Epidermal melanocyte (primary cell): ENCODE measurements at regions not wholly inside any gene's neighbourhood (a gene's known extent, or its start where the extent isn't known, plus 50 kb on each side); places are given as distances from the start of the nearest gene placed in this dataset.
A peak's percentile ranks its signal among the peaks of the same experiment; 100 is the strongest.

Source experiments
- DNase-seq: peaks from one replicate; pipeline ENCODE4 v3.0.0; 2011; ENCODE audit warnings: low spot score; ENCODE audit not compliant: insufficient read length

DNA sequence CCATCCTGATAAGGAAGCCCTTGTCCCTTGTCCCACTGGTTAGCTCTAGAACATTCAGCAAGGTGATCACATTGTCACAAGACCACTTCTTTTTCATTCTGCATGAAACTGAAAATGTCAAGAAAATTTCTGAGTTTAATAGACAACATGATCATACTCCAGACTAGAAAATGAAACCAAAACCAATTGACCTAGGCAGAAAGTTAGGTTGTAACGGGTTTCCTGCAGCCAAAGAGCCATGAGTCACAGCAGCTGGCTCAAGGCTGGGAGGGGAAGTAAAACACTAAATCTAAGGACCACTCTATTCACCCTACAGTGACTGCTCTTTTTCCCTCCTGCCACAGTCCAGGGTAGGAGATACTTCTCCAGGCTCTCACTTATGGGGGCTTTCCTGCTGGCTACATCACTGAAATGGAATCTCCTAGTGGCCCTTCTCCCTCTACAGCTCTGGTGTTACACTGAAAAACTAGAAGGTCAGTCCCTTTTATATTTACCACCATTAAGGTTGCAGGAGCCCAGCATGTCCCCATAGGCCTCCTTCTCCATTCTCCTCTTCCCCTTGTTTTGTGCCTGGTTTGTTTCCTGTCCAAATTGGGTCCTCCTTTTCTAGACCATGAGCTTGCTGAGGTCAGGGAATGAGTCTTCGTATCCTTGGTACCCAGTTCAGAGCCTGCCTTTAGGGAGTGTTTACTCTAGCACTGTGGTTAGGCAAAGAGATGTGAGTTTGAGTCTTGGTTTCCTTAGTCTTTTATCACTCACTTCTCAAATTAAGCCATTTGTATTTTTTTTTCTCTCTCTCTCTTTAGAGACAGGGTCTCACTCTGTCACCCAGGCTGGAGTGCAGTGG, 236.5 kb upstream of the JUN start:
- DNase-seq = peak; percentile 57

DNA sequence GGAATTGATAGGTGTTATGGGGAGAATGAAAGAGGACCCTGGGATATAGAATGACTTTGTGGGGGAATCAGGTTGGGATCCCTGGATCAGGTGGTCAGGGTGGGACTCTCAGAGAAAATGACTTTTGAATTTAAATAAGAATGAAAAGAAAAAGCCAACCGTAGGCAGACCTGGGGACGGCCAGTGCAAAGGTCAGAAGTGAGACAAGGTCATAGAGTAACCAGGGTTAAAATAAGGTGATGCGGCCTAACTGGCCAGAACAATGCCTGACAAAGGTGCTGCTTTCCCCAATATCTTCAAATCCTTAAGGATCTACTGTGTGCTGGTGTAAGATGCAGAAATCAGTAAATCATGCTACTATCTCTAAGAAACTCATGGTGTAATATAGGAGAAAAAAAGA, 238.4 kb upstream of the JUN start:
- no peak for DNase-seq

DNA sequence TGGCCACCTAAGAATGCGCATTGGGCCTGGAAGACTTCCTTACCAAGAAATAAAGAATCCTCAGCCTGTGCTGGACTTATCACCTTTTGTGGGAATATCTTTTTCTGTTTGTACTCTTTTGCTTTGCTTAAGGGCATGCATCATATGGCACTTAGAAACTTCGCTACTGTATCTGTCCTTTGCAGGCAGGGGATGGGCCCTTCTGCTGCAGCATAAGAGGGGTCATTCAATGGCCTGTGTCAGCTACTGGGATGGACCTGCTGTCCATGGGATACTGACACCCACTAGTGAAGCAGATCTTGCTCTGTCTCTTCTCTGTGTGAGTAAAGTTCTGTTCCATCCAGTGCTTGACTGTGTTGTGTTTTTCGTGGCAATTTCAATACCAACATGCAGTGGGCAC, 239.0 kb upstream of the JUN start:
- DNase-seq = no peak

DNA sequence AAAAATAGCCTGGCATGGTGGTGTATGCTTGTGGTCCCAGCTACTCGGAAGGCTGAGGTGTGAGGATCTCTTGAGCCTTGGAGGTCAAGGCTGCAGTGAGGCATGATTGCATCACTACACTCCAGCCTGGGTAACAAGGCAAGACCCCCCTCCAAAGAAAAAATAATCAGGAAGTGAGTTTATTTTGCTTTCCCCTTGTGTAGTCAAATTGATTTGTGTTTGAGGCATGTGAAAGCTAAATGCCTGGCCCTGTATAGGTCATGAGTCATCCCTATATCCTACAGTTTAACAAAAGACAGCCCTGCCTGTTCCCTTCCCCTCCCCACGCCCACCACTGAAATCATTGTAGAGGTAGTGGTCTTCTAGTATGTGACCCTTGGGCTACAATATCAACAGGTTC, 241.4 kb upstream of the JUN start:
- no peak for DNase-seq

DNA sequence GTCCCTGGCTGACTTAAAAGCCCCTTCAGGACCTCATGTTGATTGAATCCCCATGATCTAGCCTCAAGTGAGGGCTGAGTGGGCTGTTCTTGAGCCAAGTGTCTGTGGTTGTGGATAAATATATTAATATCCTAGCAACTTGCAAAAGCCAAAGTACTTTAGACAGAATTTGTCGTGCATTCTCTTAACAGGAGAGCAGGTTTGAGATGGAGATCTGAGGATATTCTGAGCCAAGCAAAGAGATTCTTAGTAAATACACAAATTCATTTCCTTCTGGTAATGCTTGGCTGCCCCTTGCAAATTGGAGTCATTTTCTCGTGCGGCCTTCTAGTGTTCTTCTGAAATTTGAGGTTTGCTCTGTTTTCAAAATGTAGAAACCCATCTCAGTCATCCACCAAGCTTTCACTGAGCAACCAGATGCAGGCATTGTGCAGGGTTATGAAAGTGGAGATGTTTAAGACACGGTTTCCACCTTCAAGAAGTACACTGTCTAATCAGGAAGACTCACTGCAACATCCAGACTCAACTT, 242.1 kb upstream of the JUN start:
- no peak for DNase-seq

DNA sequence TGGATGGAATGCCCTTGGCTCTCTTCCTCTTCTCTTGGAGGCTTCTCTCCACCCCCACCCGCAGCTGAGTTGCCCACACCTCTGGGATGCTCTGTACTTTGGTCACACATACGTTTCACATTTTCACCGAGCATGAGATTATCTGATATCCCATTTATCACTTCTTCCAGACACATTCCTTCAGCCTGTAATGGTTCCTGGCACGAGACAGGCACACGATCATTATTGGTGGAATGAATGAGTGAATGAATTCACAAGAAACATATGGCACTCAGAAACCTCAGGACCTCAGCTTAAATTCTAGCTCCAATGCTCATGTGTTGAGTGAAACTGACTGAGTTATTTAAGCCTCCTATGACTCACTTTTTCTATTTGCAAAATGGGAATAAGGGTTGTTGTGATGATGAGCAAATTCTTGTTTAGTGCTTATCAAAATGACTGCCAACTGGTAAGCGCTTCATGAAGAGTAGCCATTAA, 242.7 kb upstream of the JUN start:
- DNase-seq = no peak

DNA sequence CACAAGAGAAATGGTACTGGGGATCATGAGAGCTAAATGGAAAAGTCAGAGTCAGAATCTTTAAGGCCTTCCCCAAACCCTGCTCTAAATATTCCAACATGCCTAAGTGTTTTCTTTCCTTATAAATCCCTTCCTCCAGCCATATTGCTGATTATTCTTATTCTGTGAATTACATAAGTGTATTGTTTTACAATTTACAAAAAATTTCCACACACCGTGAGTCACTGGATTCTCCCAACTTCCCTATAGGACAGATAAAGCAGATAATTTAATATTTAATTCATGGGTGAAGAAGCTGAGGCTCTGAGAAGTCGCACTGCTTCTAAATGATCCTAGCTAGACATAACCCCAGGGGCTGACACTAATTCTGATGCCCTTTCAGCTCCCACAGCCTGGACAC, 243.3 kb upstream of the JUN start:
- no peak for DNase-seq

DNA sequence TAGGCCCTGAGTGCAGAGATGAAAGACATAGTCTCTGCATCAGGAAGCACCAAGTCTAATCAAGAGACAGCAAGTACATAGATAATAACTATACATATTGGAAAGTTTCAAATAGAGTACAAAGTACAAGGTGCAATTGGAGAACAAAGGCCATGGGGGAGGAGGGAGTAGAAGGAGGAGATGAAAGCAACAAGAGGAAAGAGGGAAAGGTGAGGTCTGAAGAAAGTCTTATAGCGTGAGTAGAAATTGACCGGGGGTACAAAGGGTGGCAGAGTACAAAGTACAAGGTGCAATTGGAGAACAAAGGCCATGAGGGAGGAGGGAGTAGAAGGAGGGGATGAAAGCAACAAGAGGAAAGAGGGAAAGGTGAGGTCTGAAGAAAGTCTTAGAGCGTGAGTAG, 244.2 kb upstream of the JUN start:
- DNase-seq = no peak

DNA sequence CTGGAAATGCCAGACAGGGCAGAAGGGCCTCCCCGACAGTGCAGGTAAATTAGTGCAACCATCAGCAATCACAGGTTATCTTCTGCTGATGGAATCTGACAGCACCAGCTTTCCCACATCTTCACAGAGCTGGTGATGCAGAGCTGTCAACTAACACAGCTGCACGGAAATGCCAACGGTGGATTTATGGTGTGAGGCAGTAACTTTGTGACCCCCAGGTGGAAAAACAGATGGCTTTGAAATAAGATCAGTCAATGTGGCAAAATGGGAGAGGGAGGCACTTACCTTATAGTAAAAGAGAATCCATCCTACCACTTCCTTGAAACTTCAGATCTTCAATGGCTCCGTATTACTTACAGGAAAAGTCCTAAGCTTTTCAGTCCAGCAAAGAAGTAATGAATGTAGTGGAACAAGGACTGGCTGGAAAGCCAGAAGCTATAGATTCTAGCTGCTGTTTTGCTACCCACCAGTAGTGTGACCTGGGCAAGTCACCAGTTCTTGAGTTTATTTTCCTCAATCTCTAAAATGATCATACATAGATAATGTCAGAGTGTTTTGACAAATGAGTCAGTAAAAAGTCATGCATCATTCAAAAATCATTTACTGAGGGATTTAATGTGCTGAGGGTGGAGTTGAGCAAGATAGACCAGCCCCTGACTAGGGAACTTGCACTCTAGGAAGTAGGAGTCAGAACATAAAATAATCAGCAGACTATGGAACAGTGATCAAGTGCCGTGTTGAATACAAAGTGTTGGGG, 245.7 kb upstream of the JUN start:
- no peak for DNase-seq

DNA sequence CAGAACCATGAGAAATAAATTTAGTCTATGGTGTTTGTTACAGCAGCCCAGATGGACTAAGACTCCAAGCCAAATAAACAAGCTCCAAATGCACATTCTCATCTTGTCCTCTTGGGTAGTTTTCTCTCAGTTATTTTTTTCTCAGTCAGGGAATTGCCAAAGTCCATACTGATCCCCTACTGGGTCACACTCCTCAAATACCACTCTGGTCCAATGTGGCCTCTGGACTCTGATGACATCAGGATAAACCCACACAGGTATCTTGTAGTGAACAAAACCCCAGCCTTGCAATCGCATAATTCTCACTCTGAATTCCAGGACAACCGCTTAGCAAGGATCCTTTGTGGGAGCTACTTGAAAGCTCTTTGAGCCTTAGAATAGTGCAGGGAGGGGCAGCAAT, 248.4 kb upstream of the JUN start:
- no peak for DNase-seq

DNA sequence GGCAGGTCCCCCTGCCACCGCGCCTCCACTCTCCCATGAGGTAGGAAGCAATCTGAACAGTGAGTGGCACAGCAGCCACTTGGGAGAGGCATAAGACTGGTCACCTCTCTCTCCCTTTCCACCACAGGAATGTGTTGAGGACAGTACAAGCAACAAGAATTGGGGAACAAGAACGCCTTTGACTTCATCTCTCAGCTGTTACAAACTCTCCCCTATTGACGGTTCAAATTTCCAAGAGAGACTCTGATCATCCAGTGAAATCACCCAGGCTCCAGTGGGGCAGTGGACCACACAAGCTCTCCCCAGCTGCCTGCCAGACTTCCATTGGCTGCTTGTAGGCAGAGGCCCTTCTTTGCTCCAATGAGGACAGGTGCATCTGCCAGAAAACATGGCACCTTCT, 249.9 kb upstream of the JUN start:
- DNase-seq = no peak

DNA sequence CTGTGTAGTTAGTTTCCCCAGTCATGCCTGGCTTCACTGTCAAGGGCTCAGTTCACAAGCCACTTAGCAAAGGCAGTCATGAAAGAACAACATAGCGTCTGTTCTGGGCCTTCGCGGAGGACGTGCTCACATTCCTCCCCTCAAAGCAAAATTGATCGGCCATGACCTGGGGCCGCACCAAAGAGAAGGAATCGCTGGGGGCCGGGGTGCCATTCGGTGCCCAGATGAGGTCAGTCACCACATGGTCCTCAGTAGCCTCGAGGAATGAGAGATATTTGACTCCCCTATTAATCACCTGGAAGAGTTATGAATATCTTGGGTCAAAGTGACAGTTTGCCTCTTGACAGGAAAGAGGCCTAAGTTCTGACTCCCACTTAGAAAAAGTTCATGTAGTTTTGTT, 251.1 kb upstream of the JUN start:
- no peak for DNase-seq

DNA sequence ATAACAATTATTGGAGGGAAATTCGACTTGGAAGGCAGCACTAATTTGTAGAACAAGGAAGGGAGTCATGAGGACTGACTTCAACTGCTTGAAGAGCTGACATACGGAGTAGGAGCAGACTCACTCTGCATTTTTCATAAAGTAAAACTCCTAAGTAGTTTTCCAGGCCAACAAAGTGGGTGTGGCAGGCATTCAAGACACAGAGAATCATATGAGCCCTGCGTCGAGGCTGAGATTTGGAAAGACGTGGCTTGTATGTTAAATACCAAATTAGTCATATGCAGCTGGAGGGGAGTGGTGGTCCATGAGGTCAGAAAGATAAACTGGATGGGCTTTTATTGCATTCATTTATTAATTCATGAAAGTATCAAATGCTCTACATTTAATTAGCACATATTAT, 255.7 kb upstream of the JUN start:
- no peak for DNase-seq

DNA sequence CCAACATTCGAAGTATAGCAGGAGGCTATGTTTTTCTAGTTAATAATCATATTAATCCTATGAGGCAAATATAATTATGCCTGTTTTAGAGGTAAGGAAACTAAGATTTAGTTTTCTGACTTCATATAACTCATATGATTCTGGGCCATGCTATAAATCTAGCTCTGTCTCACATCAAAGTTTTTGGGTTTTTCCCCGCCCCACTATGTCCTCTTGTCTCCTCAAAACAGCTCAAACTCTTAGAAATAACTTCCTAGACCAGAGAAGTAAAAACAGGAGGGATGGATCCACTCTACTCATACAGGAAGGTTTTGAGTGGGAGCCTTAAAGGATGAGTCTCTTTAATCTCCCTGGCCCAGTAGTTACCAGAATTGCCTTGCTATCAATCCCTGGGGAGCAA, 256.4 kb upstream of the FGGY start:
- DNase-seq = no peak

DNA sequence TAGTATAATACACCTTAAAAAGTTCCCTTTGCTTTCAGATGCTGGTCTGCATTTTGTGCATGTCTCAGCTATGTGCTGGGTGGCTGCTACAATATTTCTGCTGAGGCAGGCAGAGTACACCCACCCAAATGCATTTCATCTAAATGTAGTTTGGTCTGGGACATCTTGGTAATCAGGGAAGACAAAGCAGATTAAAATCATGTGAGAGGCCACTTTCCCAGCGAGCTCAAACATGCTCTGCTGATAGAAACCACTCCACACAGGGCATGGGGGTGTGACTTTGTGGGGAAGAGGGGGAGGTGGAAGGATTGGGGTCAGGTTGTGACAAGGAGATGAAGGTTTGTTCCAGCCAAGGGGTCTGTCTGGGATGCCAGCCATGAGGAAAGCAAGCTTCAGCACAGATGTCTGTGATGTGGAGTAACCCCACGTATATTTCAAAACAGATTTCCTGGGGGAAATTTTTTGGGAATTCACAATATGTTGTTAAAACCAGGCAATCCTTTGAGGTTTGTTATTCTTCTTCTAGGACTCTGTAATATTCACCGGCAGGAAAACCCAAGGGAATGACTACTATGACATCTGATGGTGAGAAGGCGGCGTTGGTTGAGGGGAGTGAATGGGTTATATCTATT, 255.1 kb upstream of the FGGY start:
- DNase-seq = no peak

DNA sequence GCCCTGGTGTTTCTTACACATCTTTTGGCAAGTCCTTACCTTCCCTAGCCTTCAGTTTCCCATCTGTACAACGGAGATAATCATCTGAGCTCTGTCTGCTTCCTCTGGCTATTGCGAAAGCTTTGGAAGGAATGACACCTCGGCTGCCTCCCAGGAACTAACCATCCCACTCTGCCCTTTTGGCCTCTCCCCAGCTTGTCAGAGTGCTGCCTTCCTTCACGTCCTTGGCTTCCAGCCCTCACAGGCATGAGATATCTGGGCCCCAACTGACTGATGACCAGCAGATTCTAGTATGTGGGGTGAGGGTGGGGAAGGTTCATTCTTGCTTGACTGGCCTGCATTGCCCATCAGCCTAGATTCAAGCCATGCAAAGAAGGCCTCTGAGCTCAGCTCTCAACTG, 253.1 kb upstream of the FGGY start:
- peak; percentile 31 for DNase-seq

DNA sequence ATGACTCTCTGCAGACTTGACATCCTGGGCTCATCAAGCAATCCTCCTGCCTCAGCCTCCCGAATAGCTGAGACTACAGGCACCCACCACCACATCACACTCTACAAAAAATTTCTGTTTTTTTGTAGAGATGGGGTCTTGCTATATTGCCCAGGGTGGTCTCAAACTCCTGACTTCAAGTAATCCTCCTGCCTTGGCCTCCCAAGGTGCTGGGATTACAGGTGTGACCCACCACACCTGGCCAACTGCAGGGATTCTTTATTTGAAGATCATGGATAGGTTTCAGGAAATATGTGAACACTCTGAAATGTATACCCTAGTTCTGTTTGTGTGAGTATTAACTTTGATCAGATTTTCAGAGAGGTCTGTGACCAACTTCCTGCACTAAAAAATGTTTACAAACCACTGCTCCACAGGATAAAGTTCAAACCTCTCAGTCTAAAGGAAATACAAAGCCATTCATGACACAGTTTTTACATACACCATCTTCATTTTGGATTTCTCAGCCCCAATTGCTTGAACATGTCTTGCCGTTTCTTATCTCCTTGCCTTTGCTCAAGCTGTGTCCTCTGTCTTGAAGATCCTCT, 252.3 kb upstream of the FGGY start:
- no peak for DNase-seq

DNA sequence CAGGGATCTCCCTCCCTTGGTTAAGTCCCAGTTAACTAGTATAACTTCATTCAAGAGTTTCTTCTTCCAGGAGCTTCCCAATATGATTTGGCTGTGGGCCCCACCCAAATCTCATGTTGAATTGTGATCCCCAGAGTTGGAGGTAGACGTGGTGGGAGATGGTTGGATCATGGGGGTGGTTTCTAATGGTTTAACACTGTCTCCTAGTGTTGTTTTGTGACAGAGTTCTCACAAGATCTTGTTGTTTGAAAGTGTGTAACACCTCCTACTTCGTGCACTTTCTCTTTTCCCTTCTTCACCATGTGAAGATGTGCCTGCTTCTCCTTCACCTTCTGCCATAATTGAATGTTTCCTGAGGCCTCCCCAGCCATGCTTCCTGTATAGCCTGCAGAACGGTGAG, 251.8 kb upstream of the FGGY start:
- DNase-seq = no peak

DNA sequence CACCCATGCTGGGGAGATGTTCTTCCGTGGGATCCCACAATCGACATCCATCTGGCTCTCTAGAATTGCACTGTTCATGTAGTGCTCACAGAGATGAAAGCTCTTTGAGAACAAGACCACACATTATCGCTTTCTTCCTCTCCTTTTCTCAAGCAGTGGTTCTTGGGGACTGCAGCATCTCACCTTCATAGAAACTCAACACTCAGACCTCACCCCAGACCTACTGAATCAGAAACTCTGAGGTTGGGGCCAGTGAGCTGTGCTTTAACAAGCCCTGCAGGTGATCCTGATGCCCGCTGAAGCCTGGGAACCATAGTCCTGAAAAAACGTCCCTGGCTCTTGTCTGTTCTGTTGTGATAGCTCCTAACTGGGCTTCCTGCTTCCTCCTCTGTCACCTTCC, 251.3 kb upstream of the FGGY start:
- no peak for DNase-seq

DNA sequence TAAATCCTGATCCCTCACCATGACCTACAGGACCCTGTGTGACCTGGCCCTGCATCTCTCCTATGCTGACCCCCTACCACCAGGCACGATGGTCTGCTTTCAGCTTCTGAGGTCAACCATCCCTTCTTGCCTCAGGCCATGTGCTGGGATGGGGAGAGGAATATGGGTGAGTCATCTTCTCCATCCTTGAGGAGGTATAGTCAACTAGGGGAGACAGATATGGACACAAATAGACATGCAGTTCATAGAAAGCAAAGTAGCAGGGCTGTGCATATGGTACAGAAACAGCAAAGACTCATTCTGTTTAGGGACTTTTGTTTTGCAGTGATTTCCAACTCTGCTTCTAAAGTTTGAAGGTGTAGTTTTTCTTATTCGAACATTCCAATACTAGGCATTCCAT, 250.8 kb upstream of the FGGY start:
- DNase-seq = no peak

DNA sequence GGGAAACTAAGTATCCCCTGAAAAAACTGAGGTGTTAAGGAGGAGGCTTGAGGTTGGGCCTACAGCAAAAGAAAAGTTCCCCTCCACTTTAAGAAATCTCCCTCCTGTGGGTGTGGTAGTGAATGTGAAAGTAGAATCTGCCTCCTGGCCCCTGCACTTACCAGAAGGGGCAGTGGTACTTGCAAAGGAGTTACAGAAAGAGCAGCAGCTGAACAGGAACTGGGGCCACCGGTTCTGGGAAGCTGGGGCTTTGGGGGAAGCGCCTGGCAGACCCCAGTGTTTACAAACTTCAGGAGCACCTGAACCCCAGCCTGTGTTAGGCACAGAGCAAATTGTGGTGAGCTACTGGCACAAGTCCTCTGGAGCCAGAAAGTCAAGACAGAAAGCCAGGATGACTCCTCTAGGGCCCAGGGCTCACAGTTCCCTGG, 250.2 kb upstream of the FGGY start:
- no peak for DNase-seq

DNA sequence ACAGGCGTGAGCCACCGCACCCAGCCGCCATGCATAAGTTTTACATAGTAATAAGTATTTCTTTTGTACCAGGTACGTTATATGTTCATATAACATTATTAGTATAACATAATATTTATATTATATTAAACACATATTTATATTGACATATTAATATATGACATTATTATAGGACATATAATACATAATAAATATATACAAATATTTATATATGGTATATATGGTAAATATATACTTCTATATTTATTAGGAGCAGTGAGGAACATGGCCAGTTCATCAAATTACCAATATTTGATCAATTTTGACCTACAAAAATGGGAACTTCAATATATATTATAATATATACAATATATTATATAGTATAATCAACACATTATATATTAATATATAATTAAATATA, 245.9 kb upstream of the FGGY start:
- DNase-seq = no peak
